M059J (cell line): ENCODE measurements at regions not wholly inside any gene's neighbourhood (a gene's known extent, or its start where the extent isn't known, plus 50 kb on each side); places are given as distances from the start of the nearest gene placed in this dataset.

Experiments
- DNase-seq: peaks from one replicate; pipeline ENCODE4 v3.0.0-alpha.2; 2012; ENCODE audit warnings: low read depth

- no peak for DNase-seq
Observed at GRCh38 chr10:123557366-123558108, 108.6 kb upstream of the GPR26 start.

GRCh38 chr10:123558651-123559050 lies 107.5 kb upstream of the GPR26 start:
- DNase-seq, result no peak

- peak; percentile 56 for DNase-seq
Observed at GRCh38 chr10:123559066-123559822, 106.9 kb upstream of the GPR26 start.

GRCh38 chr10:123559823-123560092 lies 106.4 kb upstream of the GPR26 start:
- DNase-seq, result no peak

GRCh38 chr10:123560301-123561140 lies 105.6 kb upstream of the GPR26 start:
- DNase-seq, result no peak

- DNase-seq, result no peak
Observed at GRCh38 chr10:123561141-123561440, 105.1 kb upstream of the GPR26 start.

GRCh38 chr10:123562387-123562786 lies 103.8 kb upstream of the GPR26 start:
- no peak for DNase-seq

GRCh38 chr10:123562811-123563580 lies 103.2 kb upstream of the GPR26 start:
- peak; percentile 25 for DNase-seq

- DNase-seq, result no peak
Observed at GRCh38 chr10:123563581-123563855, 102.6 kb upstream of the GPR26 start.

- DNase-seq, result no peak
Observed at GRCh38 chr10:123563994-123564393, 102.2 kb upstream of the GPR26 start.

- peak; percentile 52 for DNase-seq
Observed at GRCh38 chr10:123564631-123565030, 101.5 kb upstream of the GPR26 start.

GRCh38 chr10:123565691-123566660 lies 100.2 kb upstream of the GPR26 start:
- no peak for DNase-seq

GRCh38 chr10:123567984-123568739 lies 98.0 kb upstream of the GPR26 start:
- no peak for DNase-seq

GRCh38 chr10:123568751-123569150 lies 97.4 kb upstream of the GPR26 start:
- DNase-seq, result no peak

- DNase-seq, result no peak
Observed at GRCh38 chr10:123569436-123570035, 96.6 kb upstream of the GPR26 start.

GRCh38 chr10:123570051-123570897 lies 95.9 kb upstream of the GPR26 start:
- no peak for DNase-seq

GRCh38 chr10:123570898-123571515 lies 95.1 kb upstream of the GPR26 start:
- DNase-seq, result no peak

GRCh38 chr10:123571978-123572377 lies 94.2 kb upstream of the GPR26 start:
- no peak for DNase-seq
